ENCODE measurements at regions not wholly inside any gene's neighbourhood (a gene's known extent, or its start where the extent isn't known, plus 50 kb on each side); places are given as distances from the start of the nearest gene placed in this dataset.

DNA sequence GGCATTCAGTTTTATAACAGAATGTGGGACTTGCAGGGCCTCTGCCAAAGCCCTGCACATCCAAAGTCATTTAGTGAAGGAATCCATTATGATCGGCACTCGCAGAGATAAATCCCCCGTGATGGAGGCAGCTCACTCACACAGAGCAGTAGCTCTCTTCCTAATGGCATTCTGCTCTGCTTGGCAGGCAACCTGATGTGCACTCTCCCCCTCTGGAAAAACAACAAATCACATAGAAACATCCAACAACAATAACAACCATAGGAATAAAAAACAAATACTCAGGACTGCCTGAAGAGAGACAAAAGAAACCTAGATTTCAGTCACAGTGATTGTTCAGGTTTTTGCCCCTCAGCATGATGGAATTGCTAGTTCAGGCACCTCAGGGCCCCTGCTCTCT lies 59.7 kb downstream of the NAA11 start:
- no peaks in the 10 kb centered on the region for H3K9me3 Mint-ChIP-seq
- H3K27me3 Mint-ChIP-seq (ENCODE audit: low read depth, poor library complexity), result no peaks in the 10 kb centered on the region
- DNase-seq, result no peak
- H3K36me3 Mint-ChIP-seq (ENCODE audit: low read depth), result no peaks in the 10 kb centered on the region
- H3K4me3 Mint-ChIP-seq, result no peak overlapping the region
- TF ChIP-seq, protein P1, sequence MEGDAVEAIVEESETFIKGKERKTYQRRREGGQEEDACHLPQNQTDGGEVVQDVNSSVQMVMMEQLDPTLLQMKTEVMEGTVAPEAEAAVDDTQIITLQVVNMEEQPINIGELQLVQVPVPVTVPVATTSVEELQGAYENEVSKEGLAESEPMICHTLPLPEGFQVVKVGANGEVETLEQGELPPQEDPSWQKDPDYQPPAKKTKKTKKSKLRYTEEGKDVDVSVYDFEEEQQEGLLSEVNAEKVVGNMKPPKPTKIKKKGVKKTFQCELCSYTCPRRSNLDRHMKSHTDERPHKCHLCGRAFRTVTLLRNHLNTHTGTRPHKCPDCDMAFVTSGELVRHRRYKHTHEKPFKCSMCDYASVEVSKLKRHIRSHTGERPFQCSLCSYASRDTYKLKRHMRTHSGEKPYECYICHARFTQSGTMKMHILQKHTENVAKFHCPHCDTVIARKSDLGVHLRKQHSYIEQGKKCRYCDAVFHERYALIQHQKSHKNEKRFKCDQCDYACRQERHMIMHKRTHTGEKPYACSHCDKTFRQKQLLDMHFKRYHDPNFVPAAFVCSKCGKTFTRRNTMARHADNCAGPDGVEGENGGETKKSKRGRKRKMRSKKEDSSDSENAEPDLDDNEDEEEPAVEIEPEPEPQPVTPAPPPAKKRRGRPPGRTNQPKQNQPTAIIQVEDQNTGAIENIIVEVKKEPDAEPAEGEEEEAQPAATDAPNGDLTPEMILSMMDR (IDR thresholded peaks at IDR 0.05), result no peak
- no peaks in the 10 kb centered on the region for H3K4me1 Mint-ChIP-seq
- no peak overlapping the region for H3K27ac Mint-ChIP-seq

DNA sequence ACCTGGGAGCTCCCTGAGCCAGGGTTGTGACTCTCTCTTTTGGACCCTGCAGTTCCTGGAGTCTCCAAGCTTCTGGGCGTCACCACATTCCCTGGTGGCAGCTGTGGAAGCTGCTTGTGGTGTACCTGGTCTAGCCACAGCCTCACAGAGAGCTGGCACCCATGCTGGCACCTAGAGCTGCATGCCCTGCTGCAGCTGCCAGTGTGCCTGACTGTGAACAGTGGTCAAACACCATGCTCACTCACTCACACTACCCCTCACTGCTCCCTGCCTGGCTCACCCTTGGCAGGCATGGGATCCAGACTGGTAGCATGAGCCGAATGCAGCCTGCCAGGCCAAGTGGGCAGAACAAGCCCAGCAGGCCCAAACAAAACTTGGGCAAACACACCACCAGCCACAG lies 66.6 kb downstream of the NAA11 start:
- Mint-ChIP-seq H3K4me3 (no peak overlapping the region), H3K27me3 (ENCODE audit: low read depth, poor library complexity) (no peaks in the 10 kb centered on the region), H3K9me3 (peaks cover 4% of the 10 kb centered on the region), H3K36me3 (ENCODE audit: low read depth) (no peaks in the 10 kb centered on the region), H3K27ac (no peak overlapping the region), H3K4me1 (no peaks in the 10 kb centered on the region)
- DNase-seq, result no peak
- TF ChIP-seq, protein P1 (IDR thresholded peaks at IDR 0.05), result no peak

GRCh38 chr4:79258614-79259176 lies 67.2 kb downstream of the NAA11 start:
- DNase-seq, result no peak
- Mint-ChIP-seq H3K9me3 (peaks cover 4% of the 10 kb centered on the region), H3K4me3 (no peak overlapping the region), H3K27me3 (ENCODE audit: low read depth, poor library complexity) (no peaks in the 10 kb centered on the region), H3K4me1 (no peaks in the 10 kb centered on the region), H3K36me3 (ENCODE audit: low read depth) (no peaks in the 10 kb centered on the region), H3K27ac (no peak overlapping the region)
- TF ChIP-seq, protein P1 (IDR thresholded peaks at IDR 0.05), result no peak

DNA sequence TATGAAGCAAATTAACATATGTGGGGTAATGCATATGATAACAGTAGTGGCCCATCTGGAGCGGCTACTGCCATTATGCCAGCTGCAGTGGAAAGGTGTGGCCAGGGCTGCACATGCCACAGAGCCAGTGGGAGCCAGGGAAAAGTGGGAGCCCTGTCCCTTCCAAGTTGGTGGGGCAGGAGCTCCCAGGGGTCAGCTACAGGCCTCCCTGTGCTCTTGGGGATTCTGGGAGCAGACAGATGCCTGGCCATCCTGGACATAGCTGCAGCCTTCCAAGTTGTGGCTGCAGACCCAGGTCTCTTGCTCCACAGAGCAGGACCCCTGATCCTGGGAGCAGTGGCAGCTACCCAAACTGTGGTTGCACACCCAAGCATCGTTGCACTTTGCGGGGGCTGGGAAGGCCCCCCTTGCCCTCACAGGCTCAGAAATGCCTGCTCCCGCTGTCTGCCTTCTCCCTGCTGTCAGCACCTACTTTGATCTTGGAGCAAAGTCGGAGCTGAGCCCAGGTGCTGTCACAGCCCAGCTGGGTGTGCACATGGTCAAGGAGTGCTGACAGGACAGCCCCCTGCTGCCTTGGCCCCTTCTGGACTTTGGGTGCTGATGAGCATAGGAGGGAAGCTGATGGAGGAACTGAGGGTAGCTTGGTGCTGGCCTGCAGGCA lies 67.8 kb downstream of the NAA11 start:
- no peak overlapping the region for H3K27ac Mint-ChIP-seq
- no peak overlapping the region for H3K4me3 Mint-ChIP-seq
- H3K4me1 Mint-ChIP-seq, result no peaks in the 10 kb centered on the region
- H3K27me3 Mint-ChIP-seq (ENCODE audit: low read depth, poor library complexity), result no peaks in the 10 kb centered on the region
- DNase-seq, result no peak
- peaks cover 4% of the 10 kb centered on the region for H3K9me3 Mint-ChIP-seq
- H3K36me3 Mint-ChIP-seq (ENCODE audit: low read depth), result no peaks in the 10 kb centered on the region
- TF ChIP-seq, protein P1 (IDR thresholded peaks at IDR 0.05), result no peak

GRCh38 chr4:79255793-79256192 lies 70.1 kb downstream of the NAA11 start:
- Mint-ChIP-seq H3K36me3 (ENCODE audit: low read depth) (no peaks in the 10 kb centered on the region), H3K27ac (no peak overlapping the region), H3K4me1 (no peaks in the 10 kb centered on the region), H3K27me3 (ENCODE audit: low read depth, poor library complexity) (no peaks in the 10 kb centered on the region), H3K9me3 (peaks cover 4% of the 10 kb centered on the region), H3K4me3 (no peak overlapping the region)
- no peak for DNase-seq
- TF ChIP-seq, protein P1 (IDR thresholded peaks at IDR 0.05), result no peak

DNA sequence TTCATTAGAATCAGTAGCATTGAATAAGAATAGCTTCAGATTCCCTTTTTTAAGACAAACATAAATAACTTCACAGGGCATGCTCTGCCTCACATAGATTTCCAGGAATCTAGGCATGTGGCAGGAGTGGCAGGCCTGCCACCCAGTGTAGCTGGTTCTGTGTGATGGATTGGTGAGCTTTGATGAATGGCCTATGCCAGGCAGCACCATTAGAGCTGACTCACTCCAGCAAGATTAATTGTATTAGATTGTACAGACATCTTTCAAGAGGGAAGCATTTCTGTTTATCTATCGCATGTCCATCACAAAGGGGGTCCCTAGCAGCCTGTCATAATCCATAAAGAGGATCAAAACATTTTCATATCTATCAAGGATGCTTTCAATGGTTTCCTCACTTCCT lies 71.9 kb downstream of the NAA11 start:
- no peaks in the 10 kb centered on the region for H3K9me3 Mint-ChIP-seq

More for the DNA sequence above, 71.9 kb downstream of the NAA11 start:
- no peaks in the 10 kb centered on the region for H3K4me1 Mint-ChIP-seq
- no peaks in the 10 kb centered on the region for H3K36me3 Mint-ChIP-seq (ENCODE audit: low read depth)
- H3K27ac Mint-ChIP-seq, result no peak overlapping the region
- TF ChIP-seq, protein P1 (IDR thresholded peaks at IDR 0.05), result no peak
- H3K27me3 Mint-ChIP-seq (ENCODE audit: low read depth, poor library complexity), result no peaks in the 10 kb centered on the region
- no peak for DNase-seq
- no peak overlapping the region for H3K4me3 Mint-ChIP-seq
